GM18867 (cell line): ENCODE measurements at regions not wholly inside any gene's neighbourhood (a gene's known extent, or its start where the extent isn't known, plus 50 kb on each side); places are given as distances from the start of the nearest gene placed in this dataset.
"Not testable (repeated sequence)": the region's sequence is repeated elsewhere in the genome, so short reads cannot be mapped to it uniquely, and the experiment has no call there.

Experiments used
- ATAC-seq: cut with Tn5 transposase; IDR thresholded peaks from one replicate; pipeline ENCODE4 v1.9.1; 2021; ENCODE audit warnings: mild to moderate bottlenecking, moderate library complexity; ENCODE audit not compliant: unreplicated experiment

- ATAC-seq = no peak
Measured at GRCh38 chr3:1456781-1457311, 364.0 kb downstream of the CNTN6 start.

- ATAC-seq = no peak
Measured at GRCh38 chr3:1462371-1462770, 369.5 kb downstream of the CNTN6 start.

GRCh38 chr3:1462856-1463450 is 370.1 kb downstream of the CNTN6 start:
- ATAC-seq = no peak

GRCh38 chr3:1465091-1465490 is 372.3 kb downstream of the CNTN6 start:
- not testable (repeated sequence) for ATAC-seq

GRCh38 chr3:1468145-1468544 is 375.3 kb downstream of the CNTN6 start:
- ATAC-seq = no peak

- no peak for ATAC-seq
Measured at GRCh38 chr3:1469248-1469647, 376.4 kb downstream of the CNTN6 start.

- ATAC-seq = no peak
Measured at GRCh38 chr3:1469687-1470086, 376.9 kb downstream of the CNTN6 start.

GRCh38 chr3:1477669-1478068 is 384.8 kb downstream of the CNTN6 start:
- ATAC-seq = no peak

- ATAC-seq = no peak
Measured at GRCh38 chr3:1495466-1495865, 402.6 kb downstream of the CNTN6 start.

- no peak for ATAC-seq
Measured at GRCh38 chr3:1499694-1500093, 406.9 kb downstream of the CNTN6 start.

GRCh38 chr3:1501406-1502115 is 408.7 kb downstream of the CNTN6 start:
- no peak for ATAC-seq

- no peak for ATAC-seq
Measured at GRCh38 chr3:1506090-1506489, 413.3 kb downstream of the CNTN6 start.

- ATAC-seq = no peak
Measured at GRCh38 chr3:1513662-1514061, 420.8 kb downstream of the CNTN6 start.

GRCh38 chr3:1515882-1516281 is 423.1 kb downstream of the CNTN6 start:
- no peak for ATAC-seq

- no peak for ATAC-seq
Measured at GRCh38 chr3:1527786-1528185, 435.0 kb downstream of the CNTN6 start.

GRCh38 chr3:1528621-1529020 is 435.8 kb downstream of the CNTN6 start:
- no peak for ATAC-seq

- no peak for ATAC-seq
Measured at GRCh38 chr3:1529676-1530075, 436.9 kb downstream of the CNTN6 start.

- ATAC-seq = no peak
Measured at GRCh38 chr3:1531981-1532380, 439.2 kb downstream of the CNTN6 start.

- peak; percentile 58 for ATAC-seq
Measured at GRCh38 chr3:1532935-1533606, 440.2 kb downstream of the CNTN6 start.

- ATAC-seq = no peak
Measured at GRCh38 chr3:1533763-1534162, 440.9 kb downstream of the CNTN6 start.

GRCh38 chr3:1534252-1534651 is 441.4 kb downstream of the CNTN6 start:
- ATAC-seq = no peak

GRCh38 chr3:1535361-1535760 is 442.5 kb downstream of the CNTN6 start:
- ATAC-seq = no peak
